ENCODE measurements at regions not wholly inside any gene's neighbourhood (a gene's known extent, or its start where the extent isn't known, plus 50 kb on each side); places are given as distances from the start of the nearest gene placed in this dataset.

DNA sequence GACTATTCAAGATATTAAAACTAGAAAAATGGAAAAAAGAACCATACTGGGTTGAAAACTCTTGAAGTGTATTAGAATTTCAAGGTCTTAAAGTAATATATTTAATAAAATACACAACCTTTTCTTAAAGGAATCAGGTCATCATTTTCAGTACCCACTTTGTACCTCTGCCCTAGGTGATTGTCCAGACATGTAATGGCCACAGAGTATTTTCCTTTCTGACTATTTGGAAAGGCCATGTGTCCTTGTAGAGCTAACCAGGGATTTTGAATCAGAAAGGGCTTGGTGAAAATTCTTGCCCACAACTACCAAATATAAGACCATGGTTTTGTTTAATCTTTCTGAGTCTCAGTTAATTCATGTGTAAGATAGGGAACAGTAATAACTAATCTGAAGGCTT, 91.4 kb upstream of the MLIP start:
- TF ChIP-seq, protein P1, sequence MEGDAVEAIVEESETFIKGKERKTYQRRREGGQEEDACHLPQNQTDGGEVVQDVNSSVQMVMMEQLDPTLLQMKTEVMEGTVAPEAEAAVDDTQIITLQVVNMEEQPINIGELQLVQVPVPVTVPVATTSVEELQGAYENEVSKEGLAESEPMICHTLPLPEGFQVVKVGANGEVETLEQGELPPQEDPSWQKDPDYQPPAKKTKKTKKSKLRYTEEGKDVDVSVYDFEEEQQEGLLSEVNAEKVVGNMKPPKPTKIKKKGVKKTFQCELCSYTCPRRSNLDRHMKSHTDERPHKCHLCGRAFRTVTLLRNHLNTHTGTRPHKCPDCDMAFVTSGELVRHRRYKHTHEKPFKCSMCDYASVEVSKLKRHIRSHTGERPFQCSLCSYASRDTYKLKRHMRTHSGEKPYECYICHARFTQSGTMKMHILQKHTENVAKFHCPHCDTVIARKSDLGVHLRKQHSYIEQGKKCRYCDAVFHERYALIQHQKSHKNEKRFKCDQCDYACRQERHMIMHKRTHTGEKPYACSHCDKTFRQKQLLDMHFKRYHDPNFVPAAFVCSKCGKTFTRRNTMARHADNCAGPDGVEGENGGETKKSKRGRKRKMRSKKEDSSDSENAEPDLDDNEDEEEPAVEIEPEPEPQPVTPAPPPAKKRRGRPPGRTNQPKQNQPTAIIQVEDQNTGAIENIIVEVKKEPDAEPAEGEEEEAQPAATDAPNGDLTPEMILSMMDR (IDR thresholded peaks at IDR 0.05; ENCODE audit: insufficient read depth, low read depth, low read length): no peak
- TF ChIP-seq EZH2 (IDR thresholded peaks at IDR 0.05; ENCODE audit: insufficient read depth, low read length): no peak

Measured in astrocyte (in vitro differentiated cells and primary cell).